ENCODE measurements at regions not wholly inside any gene's neighbourhood (a gene's known extent, or its start where the extent isn't known, plus 50 kb on each side); places are given as distances from the start of the nearest gene placed in this dataset.

GRCh38 chr13:50291611-50292010 lies 276.4 kb downstream of the KCNRG start:
- Histone ChIP-seq H2BK120ac (ENCODE audit: low read depth, low read length) (no peak overlapping the region), H3K4ac (ENCODE audit: low read depth, low read length) (no peak overlapping the region), H3K23ac (ENCODE audit: low read depth, low read length) (no peak overlapping the region), H2BK20ac (ENCODE audit: low read depth, low read length) (no peak overlapping the region), H3K9ac (ENCODE audit: low read depth, low read length) (no peak overlapping the region), H3K4me2 (ENCODE audit: low read depth, low read length) (no peak overlapping the region), H3K18ac (ENCODE audit: low read depth, low read length) (no peak overlapping the region), H3K4me1 (ENCODE audit: control insufficient read depth, insufficient read depth, low read length) (no peaks in the 10 kb centered on the region), H2BK5ac (ENCODE audit: low read depth, low read length, poor library complexity, severe bottlenecking) (no peak overlapping the region), H2AK5ac (ENCODE audit: low read depth, low read length) (no peak overlapping the region), H3K14ac (replicated peaks; ENCODE audit: low read depth, low read length) (no peak overlapping the region), H4K20me1 (ENCODE audit: insufficient read depth, low read length) (no peaks in the 10 kb centered on the region), H3K56ac (ENCODE audit: extremely low read depth, insufficient read depth, low read length) (no peak overlapping the region), H4K8ac (ENCODE audit: low read depth in 2 of 2, low read length in 2 of 2) (no peak overlapping the region), H3K27ac (ENCODE audit: insufficient read depth, low read length) (no peak overlapping the region), H3K79me1 (ENCODE audit: low read depth in 1 of 2, low read length in 2 of 2) (no peaks in the 10 kb centered on the region), H3K9me1 (ENCODE audit: insufficient read depth, low read length) (no peaks in the 10 kb centered on the region), H3K4me3 (ENCODE audit: insufficient read depth, low read depth, low read length) (no peak overlapping the region), H3K27me3 (ENCODE audit: control insufficient read depth, insufficient read depth, low read length) (peaks cover 12% of the 10 kb centered on the region), H4K5ac (ENCODE audit: low read depth, low read length) (no peak overlapping the region), H2AFZ (replicated peaks; ENCODE audit: low read length, poor library complexity) (no peak overlapping the region), H2AK9ac (replicated peaks; ENCODE audit: low read depth, low read length, poor library complexity) (no peak overlapping the region), H2BK15ac (ENCODE audit: low read depth, low read length) (no peak overlapping the region), H3K36me3 (ENCODE audit: control insufficient read depth, insufficient read depth, low read length) (no peaks in the 10 kb centered on the region), H4K91ac (ENCODE audit: insufficient read depth, low read depth, low read length) (no peak overlapping the region), H3K9me3 (ENCODE audit: control insufficient read depth, insufficient read depth, low read length) (0 out of 2 replicates have a peak, but pooled peaks cover 2% of the 10 kb centered on the region)
- ATAC-seq (ENCODE audit: low read depth) (no peak), DNase-seq (no peak)
- dilution Hi-C loops (cut with HindIII; ENCODE audit: low sequenced_read_pairs, unreplicated experiment) (no loop called here), in situ Hi-C loops (cut with MboI; ENCODE audit: low sequenced_read_pairs) (no loop called here), intact Hi-C loops (cut with micrococcal nuclease) (no loop called here)
- POLR2A ChIA-PET (ENCODE audit: unreplicated experiment) = interaction anchor here (0.5 kb wide), 1 partner anchor 154 kb away, joined by 4 read pairs; no protein-coding TSS in a partner anchor
- CTCF ChIA-PET = interaction anchor here (1.2 kb wide), 1 partner anchor 12 kb away, joined by 5 read pairs; no protein-coding TSS in a partner anchor
- no TSS peak for BruUV-seq (replicated peaks)
- WGBS, 2 experiments (ENCODE audit: extremely low coverage in 2 of 2, insufficient read length in 1 of 2) = no CpG with 5 or more reads among the region's 2 CpGs
- no peak for TF ChIP-seq USF2 (IDR thresholded peaks at IDR 0.05; ENCODE audit: low read depth, low read length)
- TF ChIP-seq MAZ (IDR thresholded peaks at IDR 0.05; ENCODE audit: borderline replicate concordance, low read depth, low read length) = no peak
- TF ChIP-seq CEBPB (IDR thresholded peaks at IDR 0.05; ENCODE audit: low read depth, low read length) = no peak
